ENCODE measurements at regions not wholly inside any gene's neighbourhood (a gene's known extent, or its start where the extent isn't known, plus 50 kb on each side); places are given as distances from the start of the nearest gene placed in this dataset.
"Not testable (repeated sequence)": the region's sequence is repeated elsewhere in the genome, so short reads cannot be mapped to it uniquely, and the experiment has no call there.

DNA sequence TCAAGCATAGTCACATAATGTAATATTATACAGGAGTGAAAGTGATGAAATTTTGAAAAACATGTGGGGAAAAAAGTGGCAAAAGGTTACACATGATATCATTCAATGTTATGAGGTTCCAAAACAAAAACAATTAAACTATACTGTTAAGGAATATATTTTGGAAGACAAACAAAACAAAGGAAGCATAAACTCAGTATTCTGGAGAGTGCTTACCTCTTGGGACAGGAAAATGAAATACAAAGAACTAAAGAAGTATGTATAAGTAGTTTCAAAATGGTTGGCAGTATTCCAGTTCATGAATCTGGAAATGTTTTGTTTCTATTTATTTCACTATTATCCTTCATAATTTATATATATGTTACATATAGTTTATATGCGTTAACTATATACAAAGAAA lies 213.5 kb downstream of the MOXD1 start:
- H3K9ac ChIP-seq (ENCODE audit: insufficient read depth, low read length, poor library complexity, severe bottlenecking): no peak overlapping the region
- intact Hi-C loops (cut with micrococcal nuclease): no loop called here
- no peak for DNase-seq
- no peaks in the 10 kb centered on the region for H3K27me3 ChIP-seq (ENCODE audit: control insufficient read depth in 2 of 2, insufficient read depth in 2 of 2, low read length in 2 of 2)
- Mint-ChIP-seq H3K27ac (no peak overlapping the region), H3K27me3 (ENCODE audit: low read depth in 3 of 3) (no peaks in the 10 kb centered on the region), H3K4me3 (no peak overlapping the region), H3K36me3 (no peaks in the 10 kb centered on the region), H3K9me3 (peaks cover 0 to 4% (median 1%) of the 10 kb centered on the region in 7 donors), H3K4me1 (no peaks in the 10 kb centered on the region)
- H2AFZ ChIP-seq (ENCODE audit: insufficient read depth, low read depth, low read length, poor library complexity, severe bottlenecking): no peak overlapping the region
- no peaks in the 10 kb centered on the region for H3K36me3 ChIP-seq (replicated peaks in 1 of 2; ENCODE audit: control insufficient read depth in 1 of 2, insufficient read depth in 2 of 2, low read length in 2 of 2)
- H3K4me2 ChIP-seq (replicated peaks; ENCODE audit: extremely low read depth, low read length, poor library complexity, severe bottlenecking): no peak overlapping the region
- H3K4me3 ChIP-seq (replicated peaks in 1 of 3; ENCODE audit: low read depth in 2 of 3, low read length in 3 of 3): no peak overlapping the region
- no peaks in the 10 kb centered on the region for H3K9me3 ChIP-seq (replicated peaks in 1 of 2; ENCODE audit: control insufficient read depth in 1 of 2, insufficient read depth in 1 of 2, low read length in 2 of 2)
- no peaks in the 10 kb centered on the region for H4K20me1 ChIP-seq (ENCODE audit: insufficient read depth, low read length)
- H3K79me2 ChIP-seq (ENCODE audit: insufficient read depth, low read length): no peaks in the 10 kb centered on the region
- TF ChIP-seq, protein P1, sequence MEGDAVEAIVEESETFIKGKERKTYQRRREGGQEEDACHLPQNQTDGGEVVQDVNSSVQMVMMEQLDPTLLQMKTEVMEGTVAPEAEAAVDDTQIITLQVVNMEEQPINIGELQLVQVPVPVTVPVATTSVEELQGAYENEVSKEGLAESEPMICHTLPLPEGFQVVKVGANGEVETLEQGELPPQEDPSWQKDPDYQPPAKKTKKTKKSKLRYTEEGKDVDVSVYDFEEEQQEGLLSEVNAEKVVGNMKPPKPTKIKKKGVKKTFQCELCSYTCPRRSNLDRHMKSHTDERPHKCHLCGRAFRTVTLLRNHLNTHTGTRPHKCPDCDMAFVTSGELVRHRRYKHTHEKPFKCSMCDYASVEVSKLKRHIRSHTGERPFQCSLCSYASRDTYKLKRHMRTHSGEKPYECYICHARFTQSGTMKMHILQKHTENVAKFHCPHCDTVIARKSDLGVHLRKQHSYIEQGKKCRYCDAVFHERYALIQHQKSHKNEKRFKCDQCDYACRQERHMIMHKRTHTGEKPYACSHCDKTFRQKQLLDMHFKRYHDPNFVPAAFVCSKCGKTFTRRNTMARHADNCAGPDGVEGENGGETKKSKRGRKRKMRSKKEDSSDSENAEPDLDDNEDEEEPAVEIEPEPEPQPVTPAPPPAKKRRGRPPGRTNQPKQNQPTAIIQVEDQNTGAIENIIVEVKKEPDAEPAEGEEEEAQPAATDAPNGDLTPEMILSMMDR (IDR thresholded peaks at IDR 0.05): no peak
- no peak overlapping the region for H3K27ac ChIP-seq (ENCODE audit: low read depth in 1 of 2, low read length in 2 of 2)
- no peaks in the 10 kb centered on the region for H3K4me1 ChIP-seq (ENCODE audit: control insufficient read depth in 1 of 2, insufficient read depth in 2 of 2, low read length in 2 of 2)
- no CpG with 5 or more reads among the region's 1 CpG for WGBS (ENCODE audit: insufficient coverage)

DNA sequence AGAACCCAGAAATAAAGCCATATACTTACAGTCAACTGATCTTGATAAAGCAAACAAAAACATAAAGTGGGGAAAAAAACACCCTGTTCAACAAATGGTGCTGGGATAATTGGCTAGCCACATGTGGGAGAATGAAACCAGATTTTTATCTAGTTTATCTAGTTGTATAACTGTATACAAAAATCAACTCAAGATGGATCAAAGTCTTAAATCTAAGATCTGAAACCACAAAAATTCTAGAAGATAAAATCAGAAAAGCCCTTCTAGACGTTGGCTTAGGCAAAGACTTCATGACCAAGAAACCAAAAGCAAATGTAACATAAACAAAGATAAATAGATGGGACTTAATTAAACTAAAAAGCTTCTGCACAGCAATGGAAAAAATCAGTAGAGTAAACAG lies 216.3 kb downstream of the MOXD1 start:
- H3K27me3 ChIP-seq (ENCODE audit: control insufficient read depth in 2 of 2, insufficient read depth in 2 of 2, low read length in 2 of 2); H3K36me3 ChIP-seq (replicated peaks in 1 of 2; ENCODE audit: control insufficient read depth in 1 of 2, insufficient read depth in 2 of 2, low read length in 2 of 2); H3K9ac ChIP-seq (ENCODE audit: insufficient read depth, low read length, poor library complexity, severe bottlenecking); H3K4me3 Mint-ChIP-seq; H3K4me1 ChIP-seq (ENCODE audit: control insufficient read depth in 1 of 2, insufficient read depth in 2 of 2, low read length in 2 of 2); DNase-seq; H3K27ac Mint-ChIP-seq; H2AFZ ChIP-seq (ENCODE audit: insufficient read depth, low read depth, low read length, poor library complexity, severe bottlenecking); intact Hi-C loops (cut with micrococcal nuclease); H3K27me3 Mint-ChIP-seq (ENCODE audit: low read depth in 3 of 3); H3K4me1 Mint-ChIP-seq; H3K4me2 ChIP-seq (replicated peaks; ENCODE audit: extremely low read depth, low read length, poor library complexity, severe bottlenecking); H3K27ac ChIP-seq (ENCODE audit: low read depth in 1 of 2, low read length in 2 of 2); H3K36me3 Mint-ChIP-seq; H3K4me3 ChIP-seq (replicated peaks in 1 of 3; ENCODE audit: low read depth in 2 of 3, low read length in 3 of 3); H3K79me2 ChIP-seq (ENCODE audit: insufficient read depth, low read length); H4K20me1 ChIP-seq (ENCODE audit: insufficient read depth, low read length): not testable (repeated sequence)
- peaks cover 7 to 11% of the 10 kb centered on the region in 2 donors for H3K9me3 ChIP-seq (replicated peaks in 1 of 2; ENCODE audit: control insufficient read depth in 1 of 2, insufficient read depth in 1 of 2, low read length in 2 of 2)
- peaks cover 0 to 24% (median 11%) of the 10 kb centered on the region in 7 donors for H3K9me3 Mint-ChIP-seq
- no CpG with 5 or more reads among the region's 1 CpG for WGBS (ENCODE audit: insufficient coverage)

Measured in CD14-positive monocyte (primary cell).